ENCODE measurements at regions not wholly inside any gene's neighbourhood (a gene's known extent, or its start where the extent isn't known, plus 50 kb on each side); places are given as distances from the start of the nearest gene placed in this dataset.

- TF ChIP-seq CTCF (IDR thresholded peaks at IDR 0.05; ENCODE audit: low read length) (no peak), EZH2phosphoT487 (IDR thresholded peaks at IDR 0.05; ENCODE audit: low read length) (no peak)
These were observed 370.3 kb upstream of the SLC7A11 start for GRCh38 chr4:138612428-138612827.
